SJCRH30 (cell line): ENCODE measurements at regions not wholly inside any gene's neighbourhood (a gene's known extent, or its start where the extent isn't known, plus 50 kb on each side); places are given as distances from the start of the nearest gene placed in this dataset.

Source experiments
- DNase-seq, 2 experiments: peaks; one replicate each; pipeline ENCODE4 v3.0.0-alpha.2; 2015 to 2020
- H3K27ac ChIP-seq: fragments of 250-450 bp; sonication (Bioruptor Pico); 2 replicates; pipeline ENCODE4 v1.5.1; 2020; ENCODE audit warnings: mild to moderate bottlenecking, moderate library complexity
- H3K27me3 ChIP-seq: fragments of 250-450 bp; sonication (Bioruptor Pico); 2 replicates; pipeline ENCODE4 v1.5.1; 2020; ENCODE audit warnings: mild to moderate bottlenecking, moderate library complexity
- H3K36me3 ChIP-seq: fragments of 250-450 bp; sonication (Bioruptor Pico); 2 replicates; pipeline ENCODE4 v1.5.1; 2020; ENCODE audit warnings: mild to moderate bottlenecking, moderate library complexity
- H3K4me1 ChIP-seq: fragments of 250-450 bp; sonication (Bioruptor Pico); 2 replicates; pipeline ENCODE4 v1.5.1; 2020; ENCODE audit warnings: mild to moderate bottlenecking, moderate library complexity
- H3K4me3 ChIP-seq: fragments of 250-450 bp; sonication (Bioruptor Pico); 2 replicates; pipeline ENCODE4 v1.5.1; 2020; ENCODE audit warnings: mild to moderate bottlenecking, moderate library complexity
- H3K9me3 ChIP-seq: fragments of 250-450 bp; sonication (Bioruptor Pico); replicated peaks from 2 replicates; pipeline ENCODE4 v1.5.1; 2020; ENCODE audit warnings: mild to moderate bottlenecking, moderate library complexity

- H3K27me3 ChIP-seq: no peaks in the 10 kb centered on the region
- no peaks in the 10 kb centered on the region for H3K36me3 ChIP-seq
- H3K4me3 ChIP-seq: no peak overlapping the region
- no peaks in the 10 kb centered on the region for H3K4me1 ChIP-seq
- DNase-seq: peak in 1 of 2 experiments; percentile 34
- peaks cover 7% of the 10 kb centered on the region; the same call in 1 of the 2 replicates for H3K9me3 ChIP-seq
- H3K27ac ChIP-seq: no peak overlapping the region
These were observed 88.2 kb upstream of the CNOT2 start for GRCh38 chr12:70154960-70155589.

DNA sequence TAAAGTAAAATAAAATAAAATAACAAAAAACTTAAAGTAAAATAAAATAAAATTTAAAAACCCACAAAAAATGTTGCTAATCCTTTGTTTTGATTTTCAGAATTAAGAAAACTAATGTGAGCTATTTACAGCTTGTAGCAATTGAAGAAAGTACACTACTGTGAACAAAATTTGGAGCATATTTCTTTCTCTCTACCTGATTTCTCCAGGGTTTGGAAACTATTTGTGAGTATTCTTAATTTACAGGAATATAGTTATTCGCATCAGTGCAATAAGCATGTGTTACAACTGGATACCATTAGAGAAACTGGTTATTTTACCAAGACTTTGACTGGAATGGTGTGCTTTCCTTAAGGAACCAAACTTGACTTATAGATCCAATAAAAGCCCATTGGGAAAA is 86.1 kb upstream of the CNOT2 start:
- H3K36me3 ChIP-seq: no peaks in the 10 kb centered on the region
- H3K27me3 ChIP-seq: no peaks in the 10 kb centered on the region
- H3K4me1 ChIP-seq: no peaks in the 10 kb centered on the region
- peaks cover 7% of the 10 kb centered on the region; the same call in 1 of the 2 replicates for H3K9me3 ChIP-seq
- DNase-seq: no peak
- H3K27ac ChIP-seq: no peak overlapping the region
- no peak overlapping the region for H3K4me3 ChIP-seq

DNA sequence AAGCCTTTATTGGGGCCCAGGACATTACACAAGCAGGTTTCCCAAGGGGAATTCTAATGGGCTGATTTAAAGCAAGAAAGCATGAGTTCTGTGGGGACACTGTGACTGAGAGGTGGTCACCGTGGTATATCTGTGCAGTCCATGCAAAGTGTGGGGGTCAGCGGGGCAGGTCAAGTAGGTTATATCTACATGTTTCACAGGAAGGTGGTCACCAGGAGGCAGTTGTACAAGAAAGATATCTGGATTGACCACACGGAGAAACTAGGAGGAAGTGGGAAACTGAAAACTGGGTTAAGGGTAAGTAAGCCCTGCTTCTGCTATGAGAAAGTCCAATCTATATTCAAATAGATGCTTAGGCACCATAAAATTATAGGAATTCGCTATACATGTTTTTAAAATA is 77.8 kb upstream of the CNOT2 start:
- Histone ChIP-seq H3K36me3 (no peaks in the 10 kb centered on the region), H3K27me3 (no peaks in the 10 kb centered on the region), H3K27ac (no peak overlapping the region), H3K9me3 (no peaks in the 10 kb centered on the region), H3K4me3 (no peak overlapping the region), H3K4me1 (no peaks in the 10 kb centered on the region)
- DNase-seq: no peak

DNA sequence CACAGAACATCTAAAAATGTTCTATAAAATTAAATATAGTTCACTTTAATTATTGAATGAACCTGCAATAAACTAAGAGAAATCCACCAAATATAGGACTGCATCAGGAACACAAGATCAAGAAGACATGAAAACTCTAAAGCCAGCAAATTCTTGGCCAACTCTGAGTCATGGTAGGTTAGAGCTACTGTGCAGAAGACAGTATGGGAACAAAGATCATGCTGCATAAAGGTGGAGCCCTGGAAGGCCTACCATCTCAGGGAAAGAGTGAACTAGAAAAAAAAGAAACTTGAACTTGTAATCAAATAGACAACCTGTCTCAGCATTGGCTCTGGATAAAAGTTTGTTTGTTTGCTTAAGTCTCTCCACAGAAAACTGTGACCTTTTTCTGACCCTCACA is 66.9 kb upstream of the CNOT2 start:
- DNase-seq: no peak

GRCh38 chr12:70177631-70178030 is 65.6 kb upstream of the CNOT2 start:
- Histone ChIP-seq H3K27ac (no peak overlapping the region), H3K36me3 (no peaks in the 10 kb centered on the region), H3K4me3 (no peak overlapping the region), H3K27me3 (no peaks in the 10 kb centered on the region), H3K4me1 (no peaks in the 10 kb centered on the region), H3K9me3 (no peaks in the 10 kb centered on the region)
- no peak for DNase-seq

More for the DNA sequence above, 66.9 kb upstream of the CNOT2 start:
- H3K36me3 ChIP-seq: no peaks in the 10 kb centered on the region
- no peaks in the 10 kb centered on the region for H3K27me3 ChIP-seq
- H3K9me3 ChIP-seq: no peaks in the 10 kb centered on the region
- no peak overlapping the region for H3K4me3 ChIP-seq
- no peaks in the 10 kb centered on the region for H3K4me1 ChIP-seq
- no peak overlapping the region for H3K27ac ChIP-seq

DNA sequence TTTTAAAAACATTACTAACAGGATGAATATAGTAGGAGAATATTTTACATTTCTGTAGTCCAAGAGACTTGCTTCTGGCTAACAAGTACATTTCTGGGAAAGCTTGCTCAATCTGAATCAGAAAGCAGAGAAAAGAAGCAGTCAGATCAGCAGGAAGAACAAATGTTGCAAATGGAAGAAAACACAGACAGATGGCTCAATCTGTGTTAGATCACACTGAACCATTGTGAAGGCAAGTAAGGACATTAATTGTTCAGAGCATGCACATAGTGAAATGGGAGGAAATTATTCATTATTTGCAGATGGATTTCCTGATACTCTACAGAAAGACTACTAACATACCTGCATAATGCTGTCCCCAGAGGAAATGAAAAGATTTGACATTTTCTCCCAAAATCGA is 65.2 kb upstream of the CNOT2 start:
- no peaks in the 10 kb centered on the region for H3K36me3 ChIP-seq
- DNase-seq: no peak
- H3K9me3 ChIP-seq: no peaks in the 10 kb centered on the region
- no peak overlapping the region for H3K4me3 ChIP-seq
- H3K4me1 ChIP-seq: no peaks in the 10 kb centered on the region
- H3K27ac ChIP-seq: no peak overlapping the region
- no peaks in the 10 kb centered on the region for H3K27me3 ChIP-seq

DNA sequence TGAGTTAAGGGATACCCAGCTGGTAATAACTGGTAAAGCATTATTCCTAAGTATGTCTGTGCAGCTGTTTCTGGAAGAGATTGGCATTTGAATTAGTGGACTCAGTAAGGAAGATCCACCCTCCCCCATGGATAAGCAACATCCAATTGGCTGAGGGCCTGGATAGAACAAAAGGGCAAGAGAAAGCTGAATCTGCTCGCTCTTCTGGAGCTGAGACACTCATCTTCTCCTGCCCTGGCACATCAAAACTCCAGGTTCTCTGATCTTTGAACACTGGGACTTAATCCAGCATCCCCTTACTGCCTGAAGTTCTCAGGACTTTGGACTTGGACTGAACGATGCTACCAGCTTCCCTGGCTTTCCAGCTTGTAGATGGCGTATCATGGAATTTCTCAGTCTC is 63.1 kb upstream of the CNOT2 start:
- no peaks in the 10 kb centered on the region for H3K36me3 ChIP-seq
- no peaks in the 10 kb centered on the region for H3K27me3 ChIP-seq
- H3K4me3 ChIP-seq: no peak overlapping the region
- peak in 1 of 2 experiments; percentile 32 for DNase-seq
- no peaks in the 10 kb centered on the region for H3K4me1 ChIP-seq
- no peaks in the 10 kb centered on the region for H3K9me3 ChIP-seq
- H3K27ac ChIP-seq: no peak overlapping the region

GRCh38 chr12:70185301-70185700 is 57.9 kb upstream of the CNOT2 start:
- Histone ChIP-seq H3K9me3 (no peaks in the 10 kb centered on the region), H3K36me3 (no peaks in the 10 kb centered on the region), H3K27ac (no peak overlapping the region), H3K4me1 (no peaks in the 10 kb centered on the region), H3K4me3 (no peak overlapping the region), H3K27me3 (no peaks in the 10 kb centered on the region)
- no peak for DNase-seq

DNA sequence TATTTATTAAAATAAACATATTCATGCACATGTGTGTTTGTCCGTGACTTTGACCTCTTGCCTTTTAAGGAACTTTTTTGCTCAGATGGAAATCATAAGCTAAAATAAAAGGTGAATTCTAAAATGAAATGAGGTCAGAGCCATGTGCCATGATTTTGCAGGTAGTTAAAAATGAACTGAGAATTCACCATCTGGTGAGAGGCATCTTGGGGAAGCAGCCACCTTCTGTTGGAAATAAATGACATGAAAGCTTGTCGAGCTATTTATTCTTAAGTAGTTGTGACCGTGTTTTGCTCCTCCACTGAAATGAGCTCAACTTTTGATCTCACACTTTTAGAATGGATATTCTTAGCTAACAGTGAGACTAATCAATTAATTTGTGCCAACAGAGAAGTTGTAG is 56.8 kb upstream of the CNOT2 start:
- DNase-seq: no peak
- Histone ChIP-seq H3K4me3 (no peak overlapping the region), H3K4me1 (0 out of 2 replicates have a peak, but pooled peaks cover 3% of the 10 kb centered on the region), H3K9me3 (no peaks in the 10 kb centered on the region), H3K27me3 (no peaks in the 10 kb centered on the region), H3K36me3 (no peaks in the 10 kb centered on the region), H3K27ac (no peak overlapping the region)

- Histone ChIP-seq H3K36me3 (no peaks in the 10 kb centered on the region), H3K9me3 (no peaks in the 10 kb centered on the region), H3K4me1 (0 out of 2 replicates have a peak, but pooled peaks cover 3% of the 10 kb centered on the region), H3K27ac (no peak overlapping the region), H3K4me3 (no peak overlapping the region), H3K27me3 (no peaks in the 10 kb centered on the region)
- no peak for DNase-seq
These were observed 52.8 kb upstream of the CNOT2 start for GRCh38 chr12:70190262-70191010.
